GM13976 (cell line): ENCODE measurements at regions not wholly inside any gene's neighbourhood (a gene's known extent, or its start where the extent isn't known, plus 50 kb on each side); places are given as distances from the start of the nearest gene placed in this dataset.

Experiments used
- DNase-seq: peaks from one replicate; pipeline ENCODE4 v3.0.0; 2012; ENCODE audit warnings: low spot score
- CTCF ChIP-seq: IDR thresholded peaks from 2 replicates; pipeline ENCODE4 v1.5.1; 2012; ENCODE audit warnings: borderline replicate concordance, mild to moderate bottlenecking; ENCODE audit not compliant: insufficient read depth; ENCODE audit errors: extremely low read depth, missing control alignments, control extremely low read depth
- in situ Hi-C: fragments of 300-500 bp; cut with MboI; formaldehyde crosslinking; loops from one replicate; pipeline ENCODE4 v1.12.0; 2022; ENCODE audit warnings: low sequenced_read_pairs, mixed read lengths, inconsistent platforms; ENCODE audit not compliant: unreplicated experiment

GRCh38 chr5:58200451-58200850 is 259.4 kb downstream of the PLK2 start:
- TF ChIP-seq CTCF, result no peak
- DNase-seq, result no peak
- in situ Hi-C loops, result no loop called here

- TF ChIP-seq CTCF, result no peak
- DNase-seq, result no peak
- in situ Hi-C loops, result no loop called here
Measured at GRCh38 chr5:58199087-58199486, 260.8 kb downstream of the PLK2 start.

GRCh38 chr5:58198330-58198729 is 261.6 kb downstream of the PLK2 start:
- TF ChIP-seq CTCF, result no peak
- in situ Hi-C loops, result no loop called here
- DNase-seq, result no peak

- in situ Hi-C loops, result no loop called here
- DNase-seq, result no peak
- no peak for TF ChIP-seq CTCF
Measured at GRCh38 chr5:58197875-58198274, 262.0 kb downstream of the PLK2 start.

GRCh38 chr5:58191443-58191842 is 268.4 kb downstream of the PLK2 start:
- TF ChIP-seq CTCF, result no peak
- in situ Hi-C loops, result no loop called here
- DNase-seq, result no peak

- in situ Hi-C loops, result no loop called here
- no peak for TF ChIP-seq CTCF
Measured at GRCh38 chr5:58188262-58188651, 271.6 kb downstream of the PLK2 start.

GRCh38 chr5:58187432-58188261 is 272.2 kb downstream of the PLK2 start:
- DNase-seq, result no peak
- in situ Hi-C loops, result no loop called here
- no peak for TF ChIP-seq CTCF

More at GRCh38 chr5:58188262-58188651, 271.6 kb downstream of the PLK2 start:
- DNase-seq, result no peak
